Neural cell (in vitro differentiated cells): ENCODE measurements at regions not wholly inside any gene's neighbourhood (a gene's known extent, or its start where the extent isn't known, plus 50 kb on each side); places are given as distances from the start of the nearest gene placed in this dataset.

ENCODE experiments used
- EP300 ChIP-seq: fragments of 450-650 bp; conservative IDR thresholded peaks from 2 replicates; pipeline ENCODE4 v1.6.1; 2014; ENCODE audit warnings: antibody characterized with exemption, mild to moderate bottlenecking, moderate library complexity; ENCODE audit not compliant: poor library complexity, severe bottlenecking
- EZH2 ChIP-seq: fragments of 200-600, 300-800 bp; shearing (Covaris generic), sonication (generic); IDR thresholded peaks from 2 replicates; pipeline ENCODE4 v1.6.1; 2014; ENCODE audit warnings: antibody characterized with exemption, low read length, borderline replicate concordance, mild to moderate bottlenecking; ENCODE audit not compliant: insufficient read depth, poor library complexity, severe bottlenecking
- MXI1 ChIP-seq: fragments of 450-650 bp; conservative IDR thresholded peaks from 2 replicates; pipeline ENCODE4 v1.6.1; 2014; ENCODE audit warnings: antibody characterized with exemption, mild to moderate bottlenecking; ENCODE audit not compliant: poor library complexity, severe bottlenecking
- POLR2AphosphoS5 ChIP-seq: IDR thresholded peaks from 2 replicates; pipeline ENCODE4 v1.6.1; 2012
- RAD21 ChIP-seq: fragments of 450-650 bp; conservative IDR thresholded peaks from 2 replicates; pipeline ENCODE4 v1.6.1; 2014; ENCODE audit warnings: antibody characterized with exemption, mild to moderate bottlenecking, moderate library complexity
- REST ChIP-seq: IDR thresholded peaks from 2 replicates; pipeline ENCODE4 v1.6.1; 2012; ENCODE audit warnings: borderline replicate concordance
- SMC3 ChIP-seq: fragments of 450-650 bp; conservative IDR thresholded peaks from 2 replicates; pipeline ENCODE4 v1.6.1; 2014; ENCODE audit warnings: antibody characterized with exemption, mild to moderate bottlenecking, moderate library complexity; ENCODE audit not compliant: poor library complexity
- TAF1 ChIP-seq: IDR thresholded peaks from 2 replicates; pipeline ENCODE4 v1.6.1; 2012; ENCODE audit warnings: low read depth
- TF ChIP-seq, protein P1 (sequence below): fragments of 450-650 bp; IDR thresholded peaks from 2 replicates; pipeline ENCODE4 v1.5.1; 2014; ENCODE audit warnings: antibody characterized with exemption, mild to moderate bottlenecking, moderate library complexity; ENCODE audit not compliant: poor library complexity, severe bottlenecking

DNA sequence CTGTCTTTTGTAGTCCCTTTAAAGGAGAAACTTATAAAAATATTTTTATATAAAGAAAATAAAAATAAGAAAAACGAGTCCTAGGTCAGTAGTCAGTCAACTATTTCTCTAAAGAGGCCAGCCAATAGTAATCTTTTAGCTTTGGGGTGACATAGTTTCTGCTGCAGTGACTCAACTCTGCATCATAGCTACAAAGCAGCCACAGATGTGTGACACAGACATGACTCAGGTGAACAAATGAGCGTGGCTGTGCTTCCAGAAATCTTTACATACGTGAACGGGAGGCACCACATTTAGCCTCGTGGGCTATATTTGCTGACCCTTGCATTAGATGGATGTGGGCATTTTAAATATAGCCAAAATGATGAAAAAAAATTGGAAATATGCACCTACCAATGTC, 1862.5 kb upstream of the TENM3 start:
- TF ChIP-seq, protein P1, sequence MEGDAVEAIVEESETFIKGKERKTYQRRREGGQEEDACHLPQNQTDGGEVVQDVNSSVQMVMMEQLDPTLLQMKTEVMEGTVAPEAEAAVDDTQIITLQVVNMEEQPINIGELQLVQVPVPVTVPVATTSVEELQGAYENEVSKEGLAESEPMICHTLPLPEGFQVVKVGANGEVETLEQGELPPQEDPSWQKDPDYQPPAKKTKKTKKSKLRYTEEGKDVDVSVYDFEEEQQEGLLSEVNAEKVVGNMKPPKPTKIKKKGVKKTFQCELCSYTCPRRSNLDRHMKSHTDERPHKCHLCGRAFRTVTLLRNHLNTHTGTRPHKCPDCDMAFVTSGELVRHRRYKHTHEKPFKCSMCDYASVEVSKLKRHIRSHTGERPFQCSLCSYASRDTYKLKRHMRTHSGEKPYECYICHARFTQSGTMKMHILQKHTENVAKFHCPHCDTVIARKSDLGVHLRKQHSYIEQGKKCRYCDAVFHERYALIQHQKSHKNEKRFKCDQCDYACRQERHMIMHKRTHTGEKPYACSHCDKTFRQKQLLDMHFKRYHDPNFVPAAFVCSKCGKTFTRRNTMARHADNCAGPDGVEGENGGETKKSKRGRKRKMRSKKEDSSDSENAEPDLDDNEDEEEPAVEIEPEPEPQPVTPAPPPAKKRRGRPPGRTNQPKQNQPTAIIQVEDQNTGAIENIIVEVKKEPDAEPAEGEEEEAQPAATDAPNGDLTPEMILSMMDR = no peak
- TF ChIP-seq SMC3 = no peak
- no peak for TF ChIP-seq MXI1
- no peak for TF ChIP-seq EP300
- TF ChIP-seq EZH2 = no peak
- no peak for TF ChIP-seq REST
- no peak for TF ChIP-seq POLR2AphosphoS5
- TF ChIP-seq RAD21 = no peak
- no peak for TF ChIP-seq TAF1
